ENCODE measurements at regions not wholly inside any gene's neighbourhood (a gene's known extent, or its start where the extent isn't known, plus 50 kb on each side); places are given as distances from the start of the nearest gene placed in this dataset.

DNA sequence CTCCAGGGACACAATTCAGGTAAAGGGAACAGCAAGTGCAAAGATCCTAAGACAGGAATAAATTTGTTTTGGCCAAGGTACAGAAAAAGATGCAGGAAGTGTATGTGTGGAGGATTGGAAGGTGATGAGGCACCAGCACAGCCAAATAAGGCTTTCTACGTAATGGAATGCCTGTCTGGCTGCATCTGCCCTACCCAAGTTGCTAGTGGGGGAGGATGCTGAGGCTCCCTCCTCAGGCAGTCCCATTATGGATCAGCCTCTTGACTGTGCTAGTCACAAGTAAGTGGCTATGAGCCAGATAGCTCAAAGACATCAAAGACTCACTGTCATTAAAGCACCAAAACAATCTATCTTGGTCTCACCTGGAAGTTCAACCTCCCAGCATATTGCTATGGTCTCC is 300.9 kb upstream of the FAT4 start:
- H3K23ac ChIP-seq (ENCODE audit: insufficient read length): no peak overlapping the region
- no peak overlapping the region for H2AFZ ChIP-seq (ENCODE audit: low read length)
- no peak overlapping the region for H3K4ac ChIP-seq (replicated peaks; ENCODE audit: insufficient read length, low read depth, low read length)
- peaks cover 0 to 7% (median 1%) of the 10 kb centered on the region in 4 experiments; a peak in 3 of 7 replicates for H3K4me1 ChIP-seq (replicated peaks in 1 of 4; ENCODE audit: control insufficient read depth in 3 of 4, insufficient read depth in 4 of 4, low read length in 3 of 4)
- ChIA-PET POLR2A (ENCODE audit: partially characterized antibody) (no interaction called here), CTCF (ENCODE audit: partially characterized antibody) (no interaction called here)
- H3K9me3 ChIP-seq (ENCODE audit: insufficient read depth in 2 of 2, low read depth in 1 of 2, low read length in 1 of 2): peaks cover 3 to 5% of the 10 kb centered on the region in 2 experiments; a peak in 2 of 4 replicates
- no peak overlapping the region for H3K9ac ChIP-seq (replicated peaks in 1 of 4; ENCODE audit: extremely low read depth in 1 of 4, low read depth in 3 of 4, low read length in 3 of 4)
- no peak overlapping the region for H2AK5ac ChIP-seq (ENCODE audit: low read depth, low read length)
- no peaks in the 10 kb centered on the region for H3K27me3 ChIP-seq (replicated peaks in 1 of 4; ENCODE audit: control insufficient read depth in 3 of 4, extremely low read depth in 1 of 4, insufficient read depth in 3 of 4, low read length in 3 of 4)
- no peak overlapping the region for H3K4me3 ChIP-seq (ENCODE audit: extremely low read depth in 1 of 4, insufficient read depth in 2 of 4, low read depth in 3 of 4, low read length in 4 of 4)
- no peak for TF ChIP-seq EP300 (IDR thresholded peaks at IDR 0.05; ENCODE audit: borderline replicate concordance in 1 of 2, low read depth in 2 of 2, low read length in 2 of 2)
- TF ChIP-seq SRF (IDR thresholded peaks at IDR 0.05; ENCODE audit: low read depth, low read length): 0 out of 2 replicates have a peak, but pooled peaks have one; percentile 34
- no peak for TF ChIP-seq POLR2AphosphoS5 (IDR thresholded peaks at IDR 0.05; ENCODE audit: low read depth, low read length)
- no peak for TF ChIP-seq JUN (IDR thresholded peaks at IDR 0.05; ENCODE audit: low read depth, low read length)
- no peak for TF ChIP-seq KDM1A (IDR thresholded peaks at IDR 0.05; ENCODE audit: borderline replicate concordance, low read length)
- no peak overlapping the region for H2BK15ac ChIP-seq (ENCODE audit: low read length)
- 100% methylated on average over 1 of the region's 1 CpG; no CpG with 5 or more reads in 1 of the 2 experiments for WGBS, 2 experiments (ENCODE audit: extremely low coverage in 1 of 2, insufficient coverage in 1 of 2, insufficient read length in 1 of 2, insufficient replicate concordance in 2 of 2, low coverage in 1 of 2, low lambda C conversion rate in 2 of 2, missing lambda C conversion rate in 1 of 2)
- peak in 1 of 2 experiments; percentile 2 for DNase-seq (ENCODE audit: low read depth in 1 of 2, low spot score in 2 of 2)
- H2BK5ac ChIP-seq (ENCODE audit: low read depth, low read length): no peak overlapping the region
- no peak overlapping the region for H3K27ac ChIP-seq (ENCODE audit: low read depth, low read length)
- no peaks in the 10 kb centered on the region for H3K23me2 ChIP-seq (ENCODE audit: low read depth, low read length)
- H3K4me2 ChIP-seq (ENCODE audit: insufficient read depth in 1 of 2, low read depth in 2 of 2, low read length in 2 of 2): no peak overlapping the region
- H4K5ac ChIP-seq (ENCODE audit: insufficient read length, low read depth, low read length): no peak overlapping the region
- no peaks in the 10 kb centered on the region for H4K20me1 ChIP-seq (replicated peaks in 1 of 2; ENCODE audit: control insufficient read depth in 1 of 2, insufficient read depth in 2 of 2, low read length in 2 of 2)
- no peak overlapping the region for H3K56ac ChIP-seq (replicated peaks; ENCODE audit: insufficient read length, low read depth, low read length)
- H2BK120ac ChIP-seq (replicated peaks; ENCODE audit: low read depth, low read length): no peak overlapping the region
- no peak overlapping the region for H3K14ac ChIP-seq (ENCODE audit: insufficient read length)
- no peak overlapping the region; the same call in 1 of the 2 replicates for H2BK20ac ChIP-seq (ENCODE audit: low read length)
- no peak overlapping the region for H4K8ac ChIP-seq (ENCODE audit: extremely low read depth, insufficient read depth, low read length)
- H2BK12ac ChIP-seq (ENCODE audit: low read depth, low read length): peak overlapping the region; percentile 30; the same call in 1 of the 2 replicates
- H3K36me3 ChIP-seq (ENCODE audit: control insufficient read depth in 2 of 4, insufficient read depth in 4 of 4, low read length in 3 of 4): peaks cover 0 to 2% (median 0%) of the 10 kb centered on the region in 4 experiments; a peak in 2 of 8 replicates
- no peak overlapping the region for H3K18ac ChIP-seq (ENCODE audit: extremely low read depth, low read length)
- H3K79me2 ChIP-seq (ENCODE audit: control insufficient read depth in 1 of 2, insufficient read depth in 2 of 2, low read length in 2 of 2): no peaks in the 10 kb centered on the region
- no peak for FAIRE-seq
- H4K91ac ChIP-seq (replicated peaks; ENCODE audit: insufficient read length, low read length): no peak overlapping the region
- no peaks in the 10 kb centered on the region for H3K79me1 ChIP-seq (ENCODE audit: low read depth, low read length)

All from H1 (cell line).